KG1 (cell line): ENCODE measurements at regions not wholly inside any gene's neighbourhood (a gene's known extent, or its start where the extent isn't known, plus 50 kb on each side); places are given as distances from the start of the nearest gene placed in this dataset.
"Not testable (repeated sequence)": the region's sequence is repeated elsewhere in the genome, so short reads cannot be mapped to it uniquely, and the experiment has no call there.

Experiments used
- DNase-seq: peaks from one replicate; lab custom pipeline; 2025; lab: John Stamatoyannopoulos, UW

- no peak for DNase-seq
Observed at GRCh38 chr11:134664447-134665187, 252.6 kb upstream of the B3GAT1 start.

GRCh38 chr11:134663506-134664313, 251.7 kb upstream of the B3GAT1 start:
- no peak for DNase-seq

DNA sequence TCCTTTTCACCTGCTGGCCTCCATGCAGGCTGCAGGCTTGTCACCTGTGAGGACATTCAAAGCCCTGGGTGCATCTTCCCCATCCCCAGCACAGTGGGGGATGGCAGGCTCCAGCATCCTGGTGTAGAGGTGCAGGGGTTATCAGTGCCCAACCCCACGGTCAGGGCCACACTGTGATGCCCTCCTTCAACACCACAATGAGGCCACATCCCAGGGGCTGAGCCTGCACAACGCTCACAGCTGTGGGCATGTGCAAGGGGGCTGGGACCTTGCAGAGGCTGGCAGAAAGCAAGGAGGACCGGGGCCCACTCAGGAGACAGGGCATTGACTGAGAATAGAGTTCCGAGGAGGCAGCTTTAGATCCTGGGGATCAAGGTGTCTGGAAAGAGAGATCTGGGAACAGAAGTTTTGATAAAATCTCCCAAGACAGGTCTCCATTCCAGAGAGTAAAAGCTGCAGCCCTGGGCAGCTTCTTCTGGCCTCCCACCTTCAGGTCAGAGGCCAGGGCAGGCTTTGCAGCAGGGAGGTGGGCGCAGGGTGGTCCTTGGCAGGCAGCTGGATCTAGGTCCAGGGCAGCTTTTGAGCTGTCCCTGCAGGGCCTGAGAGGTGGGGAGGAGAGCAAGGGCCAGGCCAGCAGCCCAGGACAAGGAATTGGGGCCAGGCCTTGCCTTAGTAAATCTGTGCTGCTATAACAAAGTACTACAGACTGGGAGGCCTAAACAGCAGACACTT, 250.8 kb upstream of the B3GAT1 start:
- no peak for DNase-seq

GRCh38 chr11:134661660-134662059, 249.6 kb upstream of the B3GAT1 start:
- no peak for DNase-seq

GRCh38 chr11:134660416-134660815, 248.4 kb upstream of the B3GAT1 start:
- DNase-seq = no peak

DNA sequence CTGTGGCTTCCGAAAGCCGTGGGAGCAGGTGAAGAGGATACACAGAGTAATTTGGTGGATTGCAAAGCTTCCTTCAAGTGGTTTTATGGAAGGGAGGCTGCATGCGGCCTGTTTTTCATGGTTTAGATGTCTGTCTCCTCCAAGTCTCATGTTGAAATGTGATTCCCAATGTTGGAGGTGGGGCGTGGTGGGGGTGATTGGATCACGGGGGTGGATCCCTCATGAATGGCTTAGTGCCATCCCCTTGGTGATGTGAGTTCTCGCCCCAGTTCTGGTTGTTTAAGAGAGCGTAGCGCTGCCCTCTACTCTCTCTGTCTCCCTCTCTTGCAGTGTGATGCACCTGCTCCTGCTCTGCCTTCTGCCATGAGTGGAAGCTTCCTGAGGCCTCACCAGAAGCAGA, 247.8 kb upstream of the B3GAT1 start:
- DNase-seq = no peak

DNA sequence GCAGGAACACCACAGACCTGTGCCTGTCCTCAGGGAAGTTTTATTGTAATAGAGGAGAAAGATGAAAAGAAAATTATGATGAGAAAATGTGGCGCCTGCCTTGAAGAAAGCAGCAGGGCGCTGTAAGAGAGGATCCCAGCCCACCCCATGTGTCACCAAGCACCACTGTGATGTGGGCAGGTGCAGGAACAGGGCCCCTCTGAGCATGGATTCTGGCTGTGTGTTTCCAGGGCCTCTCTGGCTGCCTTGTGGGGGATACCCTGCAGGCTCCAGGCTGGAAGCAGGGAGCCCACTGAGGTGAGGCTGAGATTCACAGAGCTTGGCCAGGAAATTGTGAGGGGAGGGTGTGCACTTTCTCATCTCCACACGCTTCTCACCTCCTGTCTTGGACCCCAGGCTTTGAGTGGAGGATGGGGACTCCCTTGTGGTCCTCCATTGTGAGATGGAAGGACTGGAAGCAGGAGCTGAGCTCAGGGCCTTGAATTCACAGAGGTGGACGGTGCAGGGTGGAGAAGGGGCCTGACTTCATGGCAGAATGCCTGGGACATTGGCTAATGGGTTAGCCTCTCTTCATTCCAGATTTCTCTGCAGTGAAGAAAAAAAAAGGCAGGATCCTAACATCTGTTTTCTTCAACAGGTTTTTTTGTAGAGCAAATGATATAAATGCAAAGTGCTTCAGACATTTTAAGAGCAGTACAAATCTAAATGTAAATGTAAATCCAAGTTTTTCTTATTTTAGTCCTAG, 246.6 kb upstream of the B3GAT1 start:
- DNase-seq = no peak

DNA sequence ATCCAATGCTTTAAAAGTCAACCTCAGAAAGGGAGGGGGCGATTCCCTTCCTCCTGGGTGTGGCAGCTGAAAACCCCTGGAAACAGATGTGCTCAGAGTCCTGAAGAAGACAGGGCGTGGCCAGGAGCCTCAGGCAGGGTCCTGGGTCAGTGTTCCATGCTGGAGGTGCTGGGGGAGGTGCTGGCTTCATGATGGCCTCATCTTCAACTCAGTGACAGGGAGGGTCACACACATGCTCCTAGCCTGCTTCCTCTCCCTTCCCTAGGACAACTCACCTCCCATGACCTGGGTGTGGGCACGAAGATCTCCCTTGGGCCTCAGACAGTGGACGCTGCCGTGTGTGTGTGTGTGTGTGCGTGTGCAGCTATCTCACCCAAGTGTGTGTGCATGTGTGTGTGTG, 245.6 kb upstream of the B3GAT1 start:
- no peak for DNase-seq

GRCh38 chr11:134656861-134657540, 245.0 kb upstream of the B3GAT1 start:
- no peak for DNase-seq

DNA sequence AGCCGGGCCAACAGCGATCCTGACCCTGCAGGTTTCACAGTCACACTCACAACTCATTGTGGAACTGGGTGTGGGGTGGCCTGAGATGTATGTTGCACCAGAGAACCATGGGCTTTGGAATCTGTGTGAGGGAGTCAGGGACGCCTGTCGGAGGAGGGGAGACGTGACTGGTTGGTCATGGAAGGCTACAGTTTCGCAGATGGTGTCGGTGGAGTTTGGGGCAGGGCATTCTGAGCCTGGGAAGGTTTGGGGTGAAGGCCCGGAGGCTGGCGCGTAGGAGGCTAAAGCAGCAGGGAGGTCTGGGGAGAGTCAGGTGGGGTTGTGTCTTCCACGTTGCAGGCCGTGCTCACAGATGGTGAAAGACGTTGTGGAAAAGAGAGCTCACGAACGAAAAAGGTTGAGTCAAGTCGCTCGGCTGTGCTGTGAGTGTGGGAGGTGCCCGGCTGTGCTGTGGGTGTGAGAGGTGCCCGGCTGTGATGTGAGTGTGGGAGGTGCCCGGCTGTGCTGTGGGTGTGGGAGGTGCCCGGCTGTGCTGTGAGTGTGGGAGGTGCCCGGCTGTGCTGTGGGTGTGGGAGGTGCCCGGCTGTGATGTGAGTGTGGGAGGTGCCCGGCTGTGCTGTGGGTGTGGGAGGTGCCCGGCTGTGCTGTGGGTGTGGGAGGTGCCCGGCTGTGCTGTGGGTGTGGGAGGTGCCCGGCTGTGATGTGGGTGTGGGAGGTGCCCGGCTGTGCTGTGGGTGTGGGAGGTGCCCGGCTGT, 244.2 kb upstream of the B3GAT1 start:
- DNase-seq = not testable (repeated sequence)

- no peak for DNase-seq
Observed at GRCh38 chr11:134655189-134655989, 243.3 kb upstream of the B3GAT1 start.

- DNase-seq = no peak
Observed at GRCh38 chr11:134654161-134654915, 242.3 kb upstream of the B3GAT1 start.

DNA sequence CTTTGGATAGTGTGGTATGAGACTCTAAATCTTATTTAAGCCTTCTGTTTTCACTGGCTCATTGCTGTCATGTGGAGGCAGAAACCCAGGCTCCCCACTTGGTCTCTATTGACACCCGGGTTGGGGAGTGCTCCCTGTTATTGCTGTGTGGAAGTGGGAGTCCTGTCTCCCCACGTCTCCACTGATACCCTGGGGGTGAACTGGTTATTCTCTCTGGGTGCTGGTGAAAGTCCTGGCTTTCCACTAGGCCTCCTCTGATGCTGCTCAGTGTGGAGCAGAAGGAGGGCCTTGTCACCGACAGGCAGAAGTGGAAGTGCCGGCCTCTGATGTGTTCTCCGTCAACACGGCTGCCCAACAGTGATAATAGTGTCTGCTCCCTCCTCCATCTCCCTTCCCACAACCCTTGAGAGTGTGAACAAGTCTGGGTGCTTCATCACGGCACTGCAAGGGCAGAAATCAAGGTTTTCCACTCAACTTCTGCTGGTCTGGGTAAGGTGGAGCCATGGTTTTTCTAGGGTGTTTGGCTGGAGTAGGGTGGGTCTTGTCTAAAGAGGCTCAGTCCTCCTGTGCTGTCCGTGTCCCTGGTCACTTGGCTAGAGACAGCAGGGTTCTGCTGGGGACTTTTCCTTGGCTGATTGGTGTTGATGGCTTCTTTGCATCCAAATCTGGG, 240.7 kb upstream of the B3GAT1 start:
- DNase-seq = no peak

DNA sequence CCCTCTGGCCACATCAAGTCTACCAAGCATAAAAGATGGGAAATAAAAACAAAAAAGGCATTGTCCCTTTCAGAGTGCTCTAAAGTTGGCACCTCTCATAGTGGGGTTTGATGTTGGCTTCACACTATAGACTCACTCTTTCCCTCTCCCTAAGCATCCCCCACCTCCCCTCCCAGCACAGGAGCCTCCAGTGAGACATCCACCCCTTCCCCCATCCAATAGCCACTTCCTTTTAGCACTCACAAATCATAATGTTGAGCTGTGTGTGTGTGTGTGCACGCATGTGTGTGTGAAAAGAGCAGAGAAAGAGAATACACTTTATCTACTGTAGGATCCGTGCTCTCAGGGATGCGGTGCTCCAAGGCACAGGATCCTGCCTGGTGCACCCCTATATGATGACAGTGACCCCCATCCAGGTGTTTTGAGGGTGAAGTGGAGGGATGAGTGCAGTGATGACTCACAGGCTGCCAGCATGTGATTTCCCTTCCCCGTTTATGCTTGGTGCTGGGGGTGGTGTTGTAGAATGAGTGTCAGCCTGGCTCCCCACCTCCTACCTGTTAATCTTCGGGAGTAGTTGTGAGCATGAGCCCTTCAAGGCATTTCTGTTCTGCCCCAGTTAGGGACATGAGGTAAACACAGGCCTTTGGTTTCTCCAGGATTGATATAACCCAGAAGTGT, 235.2 kb upstream of the B3GAT1 start:
- DNase-seq = no peak

DNA sequence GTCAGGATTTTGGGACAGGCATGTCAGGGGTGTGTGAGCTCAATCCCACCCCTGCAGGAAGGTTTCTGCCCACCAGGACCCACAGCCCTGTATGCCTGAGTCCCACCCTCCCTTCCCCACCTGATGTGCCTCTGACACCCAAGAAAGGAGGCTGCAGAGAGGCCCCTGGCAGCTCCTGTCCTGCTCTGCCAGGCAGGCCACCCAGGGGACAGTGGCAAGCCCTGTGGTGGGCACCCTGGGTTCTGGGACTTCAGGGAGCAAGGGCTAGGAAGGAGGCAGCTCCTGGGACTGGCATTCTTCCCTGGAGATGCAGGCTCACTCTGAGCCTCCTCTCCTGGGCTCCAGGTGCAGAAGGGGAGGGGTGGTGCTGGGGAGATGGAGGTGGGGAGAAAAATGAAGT, 234.5 kb upstream of the B3GAT1 start:
- no peak for DNase-seq

GRCh38 chr11:134645576-134645975, 233.5 kb upstream of the B3GAT1 start:
- no peak for DNase-seq

DNA sequence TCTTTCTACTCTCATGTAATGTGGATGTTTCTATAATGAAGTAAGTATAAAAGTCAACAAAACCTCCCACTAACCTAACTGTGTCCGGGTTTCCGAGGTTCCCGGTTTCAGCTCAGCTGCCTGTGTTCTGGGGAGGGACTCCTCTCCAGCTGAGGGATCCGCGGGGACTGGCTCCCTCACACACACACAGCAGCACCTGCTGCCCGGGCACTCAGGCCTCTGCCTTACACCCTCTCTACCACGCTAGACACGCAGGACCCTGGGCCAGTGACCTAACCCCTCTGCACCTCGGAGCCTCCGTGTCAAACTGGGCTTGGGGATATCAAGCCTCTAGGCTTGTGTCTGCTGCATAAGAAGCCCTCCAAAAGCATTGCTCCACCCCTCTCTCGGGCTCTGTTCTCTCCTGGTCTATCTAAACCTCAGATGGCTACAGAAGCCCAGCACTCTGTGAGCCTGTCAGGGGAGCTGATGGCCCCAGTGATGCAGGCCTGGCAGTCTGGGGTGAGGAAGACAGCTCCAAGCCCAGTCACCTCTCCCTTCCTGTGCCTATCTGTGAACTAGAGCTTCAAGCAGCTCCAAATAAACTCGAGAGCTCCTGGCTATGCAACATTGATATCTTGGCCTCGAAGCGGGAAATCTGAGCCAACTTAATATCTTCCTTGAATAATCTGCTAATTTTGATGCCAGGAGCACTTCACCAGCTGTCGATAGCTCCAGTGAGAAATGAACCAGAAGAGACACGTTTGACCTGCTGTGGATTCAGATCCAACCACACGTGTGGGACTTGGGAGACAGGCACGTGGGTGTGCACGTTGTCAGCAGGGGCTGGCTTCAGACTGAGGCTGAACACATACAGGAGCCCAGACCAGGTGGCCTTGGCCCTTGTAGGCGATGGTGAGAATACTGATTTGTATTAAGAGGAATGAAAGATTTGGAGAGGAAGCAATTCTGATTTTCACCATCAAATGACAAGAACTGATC, 232.7 kb upstream of the B3GAT1 start:
- no peak for DNase-seq
